CD14-positive monocyte (primary cell): ENCODE measurements at regions not wholly inside any gene's neighbourhood (a gene's known extent, or its start where the extent isn't known, plus 50 kb on each side); places are given as distances from the start of the nearest gene placed in this dataset.

ENCODE experiments used
- DNase-seq, 3 donors: peaks; one replicate each; pipeline ENCODE4 v3.0.0-alpha.2; 2011 to 2022
- H2AFZ ChIP-seq: 2 replicates; pipeline ENCODE4 v1.6.0; 2012; ENCODE audit warnings: mild to moderate bottlenecking, low read depth, low read length, inconsistent platforms; ENCODE audit not compliant: insufficient read depth, poor library complexity, severe bottlenecking
- H3K27ac ChIP-seq, 2 donors: 1 replicate in 1 of 2; 2 replicates in 1 of 2; pipeline ENCODE4 v1.5.1; 2012 to 2013; ENCODE audit warnings: low read length in 2 of 2, control low read depth in 1 of 2, inconsistent platforms in 1 of 2, low read depth in 1 of 2, mild to moderate bottlenecking in 1 of 2
- H3K27me3 ChIP-seq, 2 donors: one replicate each; pipeline versions ENCODE4 v1.6.0 to v1.6.1; 2011 to 2013; ENCODE audit warnings: low read length in 2 of 2; ENCODE audit not compliant: control insufficient read depth in 2 of 2, insufficient read depth in 2 of 2
- H3K36me3 ChIP-seq, 2 donors: replicated peaks in 1 of 2; 1 replicate in 1 of 2; 2 replicates in 1 of 2; pipeline versions ENCODE4 v1.5.1 to v1.6.1; 2012 to 2013; ENCODE audit warnings: low read length in 2 of 2, control low read depth in 1 of 2, inconsistent platforms in 1 of 2, mild to moderate bottlenecking in 1 of 2; ENCODE audit not compliant: insufficient read depth in 2 of 2, control insufficient read depth in 1 of 2
- H3K4me1 ChIP-seq, 2 donors: 1 replicate in 1 of 2; 2 replicates in 1 of 2; pipeline versions ENCODE4 v1.5.1 to v1.6.1; 2012 to 2013; ENCODE audit warnings: low read length in 2 of 2, control low read depth in 1 of 2, inconsistent platforms in 1 of 2, mild to moderate bottlenecking in 1 of 2, moderate library complexity in 1 of 2; ENCODE audit not compliant: insufficient read depth in 2 of 2, control insufficient read depth in 1 of 2
- H3K4me2 ChIP-seq: replicated peaks from 2 replicates; pipeline ENCODE3; 2012; ENCODE audit warnings: low read length, moderate library complexity, mild to moderate bottlenecking; ENCODE audit not compliant: poor library complexity, severe bottlenecking; ENCODE audit errors: extremely low read depth
- H3K4me3 ChIP-seq, 3 experiments: fragments of 200-600 bp in 1 of 3; sonication (generic) in 1 of 3; replicated peaks in 1 of 3; 1 replicate in 2 of 3; 2 replicates in 1 of 3; pipeline ENCODE4 v1.5.1; 2011 to 2013; ENCODE audit warnings: low read length in 3 of 3, mild to moderate bottlenecking in 3 of 3, control low read depth in 2 of 3, low read depth in 2 of 3, inconsistent platforms in 1 of 3, moderate library complexity in 1 of 3
- H3K79me2 ChIP-seq: 2 replicates; pipeline ENCODE4 v1.6.0; 2012; ENCODE audit warnings: mild to moderate bottlenecking, control low read depth, inconsistent platforms, low read length, moderate library complexity; ENCODE audit not compliant: insufficient read depth
- H3K9ac ChIP-seq: 2 replicates; pipeline ENCODE4 v1.6.0; 2017; ENCODE audit warnings: low read length, mild to moderate bottlenecking; ENCODE audit not compliant: insufficient read depth, poor library complexity, severe bottlenecking
- H3K9me3 ChIP-seq, 2 donors: replicated peaks in 1 of 2; 1 replicate in 1 of 2; 2 replicates in 1 of 2; pipeline versions ENCODE4 v1.5.1 to v1.6.1; 2012 to 2013; ENCODE audit warnings: low read length in 2 of 2, control low read depth in 1 of 2; ENCODE audit not compliant: control insufficient read depth in 1 of 2, insufficient read depth in 1 of 2
- H4K20me1 ChIP-seq: 2 replicates; pipeline ENCODE4 v1.6.0; 2012; ENCODE audit warnings: mild to moderate bottlenecking, low read length, control low read depth, moderate library complexity; ENCODE audit not compliant: insufficient read depth
- H3K27ac Mint-ChIP-seq, 7 donors: one replicate each; pipeline ENCODE4 v1.8.0; 2020; ENCODE audit warnings: mild to moderate bottlenecking in 7 of 7, mixed read lengths in 7 of 7, moderate library complexity in 6 of 7, inconsistent platforms in 2 of 7
- H3K27me3 Mint-ChIP-seq, 3 donors: one replicate each; pipeline ENCODE4 v1.8.0; 2021 to 2022; ENCODE audit warnings: low read depth in 3 of 3, mild to moderate bottlenecking in 3 of 3, mixed read lengths in 3 of 3, moderate library complexity in 3 of 3, inconsistent platforms in 1 of 3
- H3K36me3 Mint-ChIP-seq, 2 donors: one replicate each; pipeline ENCODE4 v1.8.0; 2020; ENCODE audit warnings: mixed read lengths in 2 of 2, inconsistent platforms in 1 of 2, mild to moderate bottlenecking in 1 of 2
- H3K4me1 Mint-ChIP-seq: one replicate; pipeline ENCODE4 v1.8.0; 2020; ENCODE audit warnings: mild to moderate bottlenecking, mixed read lengths
- H3K4me3 Mint-ChIP-seq, 2 donors: one replicate each; pipeline ENCODE4 v1.8.0; 2020; ENCODE audit warnings: mild to moderate bottlenecking in 2 of 2, mixed read lengths in 2 of 2, moderate library complexity in 1 of 2
- H3K9me3 Mint-ChIP-seq, 7 donors: one replicate each; pipeline ENCODE4 v1.8.0; 2020 to 2022; ENCODE audit warnings: mixed read lengths in 7 of 7, mild to moderate bottlenecking in 6 of 7, moderate library complexity in 6 of 7, inconsistent platforms in 2 of 7
- CTCF ChIP-seq: fragments of 200-600 bp; IDR thresholded peaks from one replicate; pipeline ENCODE4 v1.8.0; 2022; ENCODE audit warnings: antibody characterized with exemption, mild to moderate bottlenecking
- WGBS: methylation state at CpG from one replicate; pipeline ENCODE4 v1.1.5; 2013; ENCODE audit warnings: missing lambda C conversion rate; ENCODE audit not compliant: insufficient coverage; 5-methylcytosine and 5-hydroxymethylcytosine counted together
- intact Hi-C, 2 donors: fragments of 100-400 bp; cut with micrococcal nuclease; formaldehyde crosslinking; loops; one replicate each; pipeline versions ENCODE4 v1.15.0 to v1.15.1; 2023

- Histone ChIP-seq H3K4me3 (no peak overlapping the region), H3K4me1 (no peaks in the 10 kb centered on the region), H3K27ac (no peak overlapping the region), H3K4me2 (no peak overlapping the region), H3K9ac (no peak overlapping the region), H4K20me1 (no peaks in the 10 kb centered on the region), H3K9me3 (peaks cover 0 to 52% of the 10 kb centered on the region in 2 donors), H3K79me2 (no peaks in the 10 kb centered on the region), H3K27me3 (no peaks in the 10 kb centered on the region), H3K36me3 (no peaks in the 10 kb centered on the region), H2AFZ (no peak overlapping the region)
- H3K9me3 Mint-ChIP-seq: peaks cover 2 to 13% (median 5%) of the 10 kb centered on the region in 7 donors
- no peak for DNase-seq
- H3K36me3 Mint-ChIP-seq: no peaks in the 10 kb centered on the region
- no peak overlapping the region for H3K4me3 Mint-ChIP-seq
- no peak for TF ChIP-seq CTCF
- 75% methylated on average over 1 of the region's 1 CpG for WGBS
- peak overlapping the region in 1 of 7 donors; percentile 36 for H3K27ac Mint-ChIP-seq
- H3K27me3 Mint-ChIP-seq: peaks cover 0 to 2% (median 0%) of the 10 kb centered on the region in 3 donors
- no peaks in the 10 kb centered on the region for H3K4me1 Mint-ChIP-seq
- intact Hi-C loops: no loop called here
Measured at GRCh38 chr6:168724033-168724432, 283.0 kb downstream of the SMOC2 start.

- H3K4me3 Mint-ChIP-seq: no peak overlapping the region
- no peak overlapping the region for H3K4me2 ChIP-seq
- no peaks in the 10 kb centered on the region for H3K79me2 ChIP-seq
- peaks cover 0 to 47% of the 10 kb centered on the region in 2 donors for H3K9me3 ChIP-seq
- peak overlapping the region in 1 of 7 donors; percentile 63 for H3K27ac Mint-ChIP-seq
- H3K27me3 ChIP-seq: no peaks in the 10 kb centered on the region
- TF ChIP-seq CTCF: no peak
- no peaks in the 10 kb centered on the region for H3K36me3 ChIP-seq
- H3K27me3 Mint-ChIP-seq: peaks cover 0 to 2% (median 0%) of the 10 kb centered on the region in 3 donors
- H3K4me3 ChIP-seq: no peak overlapping the region
- H3K4me1 Mint-ChIP-seq: no peaks in the 10 kb centered on the region
- H4K20me1 ChIP-seq: no peaks in the 10 kb centered on the region
- no peak overlapping the region for H3K27ac ChIP-seq
- H3K9me3 Mint-ChIP-seq: peaks cover 3 to 11% (median 7%) of the 10 kb centered on the region in 7 donors
- no peaks in the 10 kb centered on the region for H3K36me3 Mint-ChIP-seq
- H3K9ac ChIP-seq: no peak overlapping the region
- no peak overlapping the region for H2AFZ ChIP-seq
- DNase-seq: no peak
- intact Hi-C loops: no loop called here
- no peaks in the 10 kb centered on the region for H3K4me1 ChIP-seq
- 100% methylated on average over 2 of the region's 4 CpGs for WGBS
Measured at GRCh38 chr6:168722397-168722796, 281.4 kb downstream of the SMOC2 start.
